OCI-LY1 (cell line): ENCODE measurements at regions not wholly inside any gene's neighbourhood (a gene's known extent, or its start where the extent isn't known, plus 50 kb on each side); places are given as distances from the start of the nearest gene placed in this dataset.

ENCODE experiments used
- EZH2 ChIP-seq: fragments of 200-600 bp; sonication (generic), shearing (Covaris generic); IDR thresholded peaks from 2 replicates; pipeline ENCODE4 v1.8.0; 2017; ENCODE audit warnings: borderline replicate concordance, mixed run types, mild to moderate bottlenecking, antibody characterized with exemption, low read length, moderate library complexity, mixed read lengths
- TF ChIP-seq, protein P1 (sequence below): fragments of 200-600 bp; sonication (generic), shearing (Covaris generic); IDR thresholded peaks from 2 replicates; pipeline ENCODE4 v1.5.1; 2017; ENCODE audit warnings: mild to moderate bottlenecking, antibody characterized with exemption, low read length, moderate library complexity, mixed read lengths

DNA sequence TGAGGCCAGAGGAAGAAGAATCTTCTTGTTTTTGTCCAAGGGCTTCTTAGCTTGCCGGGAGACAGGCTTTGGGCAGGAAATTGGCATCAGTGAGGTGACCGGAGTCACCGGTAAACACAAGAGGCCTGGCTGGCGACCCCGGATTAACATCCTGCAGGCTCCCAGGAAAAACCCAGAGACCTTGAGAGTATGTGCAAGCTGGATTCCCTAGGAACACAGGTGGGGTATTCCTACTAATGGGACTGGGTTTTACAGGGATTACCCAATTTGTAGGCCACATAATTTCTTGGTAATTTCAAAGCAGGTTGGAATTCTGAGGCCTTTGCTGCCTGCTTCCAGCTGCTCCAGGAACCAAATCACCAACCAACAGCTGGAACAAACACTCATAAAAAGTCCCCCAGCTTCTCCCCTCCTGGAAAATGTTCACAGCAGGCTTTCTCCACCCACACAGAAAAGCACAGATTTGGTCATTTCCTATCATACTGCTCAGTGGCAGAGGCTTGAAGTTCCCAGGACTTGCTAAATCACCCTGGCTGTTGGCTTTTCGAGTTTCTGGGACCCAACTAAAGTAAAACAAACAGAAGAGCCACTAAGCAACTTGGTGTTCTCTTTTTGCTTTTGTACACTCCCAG lies 258.8 kb downstream of the IRF8 start:
- TF ChIP-seq, protein P1, sequence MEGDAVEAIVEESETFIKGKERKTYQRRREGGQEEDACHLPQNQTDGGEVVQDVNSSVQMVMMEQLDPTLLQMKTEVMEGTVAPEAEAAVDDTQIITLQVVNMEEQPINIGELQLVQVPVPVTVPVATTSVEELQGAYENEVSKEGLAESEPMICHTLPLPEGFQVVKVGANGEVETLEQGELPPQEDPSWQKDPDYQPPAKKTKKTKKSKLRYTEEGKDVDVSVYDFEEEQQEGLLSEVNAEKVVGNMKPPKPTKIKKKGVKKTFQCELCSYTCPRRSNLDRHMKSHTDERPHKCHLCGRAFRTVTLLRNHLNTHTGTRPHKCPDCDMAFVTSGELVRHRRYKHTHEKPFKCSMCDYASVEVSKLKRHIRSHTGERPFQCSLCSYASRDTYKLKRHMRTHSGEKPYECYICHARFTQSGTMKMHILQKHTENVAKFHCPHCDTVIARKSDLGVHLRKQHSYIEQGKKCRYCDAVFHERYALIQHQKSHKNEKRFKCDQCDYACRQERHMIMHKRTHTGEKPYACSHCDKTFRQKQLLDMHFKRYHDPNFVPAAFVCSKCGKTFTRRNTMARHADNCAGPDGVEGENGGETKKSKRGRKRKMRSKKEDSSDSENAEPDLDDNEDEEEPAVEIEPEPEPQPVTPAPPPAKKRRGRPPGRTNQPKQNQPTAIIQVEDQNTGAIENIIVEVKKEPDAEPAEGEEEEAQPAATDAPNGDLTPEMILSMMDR = no peak
- no peak for TF ChIP-seq EZH2
